ENCODE measurements at regions not wholly inside any gene's neighbourhood (a gene's known extent, or its start where the extent isn't known, plus 50 kb on each side); places are given as distances from the start of the nearest gene placed in this dataset.
"Not testable (repeated sequence)": the region's sequence is repeated elsewhere in the genome, so short reads cannot be mapped to it uniquely, and the experiment has no call there.

- DNase-seq: no peak
These were observed 610.2 kb upstream of the SYT4 start for GRCh38 chr18:43887491-43887890.

- peak; percentile 27 for DNase-seq
These were observed 611.3 kb upstream of the SYT4 start for GRCh38 chr18:43888598-43888997.

- DNase-seq: peak; percentile 95
These were observed 615.8 kb upstream of the SYT4 start for GRCh38 chr18:43893001-43893637.

DNA sequence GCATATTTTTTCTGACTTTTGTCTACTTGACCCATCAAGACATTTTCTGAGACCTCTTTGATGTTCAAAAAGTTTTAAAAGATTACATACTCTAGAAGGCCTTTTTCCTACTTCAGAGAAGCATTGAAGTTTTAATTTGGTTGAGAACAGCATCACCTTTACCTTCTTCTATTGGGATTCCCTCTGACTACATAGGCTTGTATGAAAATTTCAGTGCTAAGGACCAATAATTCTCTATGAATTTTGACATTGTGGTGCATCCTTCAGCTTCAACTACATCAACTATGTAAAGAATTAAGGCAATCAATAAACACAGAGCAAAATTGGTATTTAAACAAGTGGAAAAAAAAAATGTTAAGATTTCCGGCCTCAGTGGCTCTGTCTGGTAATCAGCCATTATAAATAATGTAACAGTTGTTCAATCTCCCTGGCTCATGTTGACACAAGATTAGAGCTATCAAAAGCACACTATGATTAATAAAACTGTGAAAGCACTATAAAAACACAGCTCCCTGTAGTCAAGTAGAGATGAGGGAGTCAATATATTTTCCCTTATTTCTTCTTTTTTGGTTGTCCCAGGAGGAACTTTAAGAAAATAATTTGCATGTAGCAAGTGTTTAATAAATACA, 627.0 kb upstream of the SYT4 start:
- no peak for DNase-seq

GRCh38 chr18:43914018-43914417, 636.7 kb upstream of the SYT4 start:
- no peak for DNase-seq

- no peak for DNase-seq
These were observed 639.7 kb upstream of the SYT4 start for GRCh38 chr18:43916984-43917383.

DNA sequence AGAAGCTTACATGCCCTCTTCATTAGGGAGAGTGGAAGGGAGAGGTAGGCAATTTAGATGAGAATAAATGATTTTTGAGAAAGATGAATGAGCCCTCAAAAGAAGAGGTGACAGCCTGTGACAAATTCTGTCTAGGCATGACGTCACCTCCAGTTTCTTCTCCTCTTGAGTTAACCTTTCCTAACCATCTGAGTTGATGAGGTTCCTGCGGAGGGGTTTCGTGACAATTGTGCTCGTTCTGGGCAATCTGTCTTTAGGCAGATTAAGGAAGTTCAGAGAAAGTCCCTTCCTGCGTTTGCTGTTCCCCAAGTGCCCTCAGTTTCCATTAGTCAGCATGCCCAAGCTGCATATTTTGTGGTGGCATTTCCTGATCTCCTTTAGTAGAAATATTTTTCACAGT, 640.2 kb upstream of the SYT4 start:
- no peak for DNase-seq

- no peak for DNase-seq
These were observed 642.3 kb upstream of the SYT4 start for GRCh38 chr18:43919551-43919950.

GRCh38 chr18:43931439-43931838, 654.1 kb upstream of the SYT4 start:
- DNase-seq: peak; percentile 17

- no peak for DNase-seq
These were observed 654.9 kb upstream of the SYT4 start for GRCh38 chr18:43932140-43932539.

DNA sequence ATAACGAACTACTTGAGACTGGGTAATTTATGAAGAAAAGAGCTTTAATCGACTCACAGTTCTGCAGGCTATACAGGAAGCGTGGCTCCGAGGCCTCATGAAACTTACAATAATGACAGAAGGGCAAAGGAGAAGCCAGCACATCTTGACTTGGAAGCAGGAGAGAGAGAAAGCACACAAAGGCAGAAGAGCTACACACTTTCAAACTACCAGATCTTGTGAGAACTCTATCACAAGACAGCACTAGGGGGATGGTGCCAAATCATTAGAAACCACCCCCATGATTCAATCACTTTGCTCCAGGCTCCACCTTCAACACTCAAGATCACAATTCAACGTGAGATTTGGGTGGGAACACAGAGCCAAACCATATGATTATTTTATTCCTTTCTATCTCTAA, 655.9 kb upstream of the SYT4 start:
- DNase-seq: no peak

- DNase-seq: no peak
These were observed 657.0 kb upstream of the SYT4 start for GRCh38 chr18:43934322-43934721.

DNA sequence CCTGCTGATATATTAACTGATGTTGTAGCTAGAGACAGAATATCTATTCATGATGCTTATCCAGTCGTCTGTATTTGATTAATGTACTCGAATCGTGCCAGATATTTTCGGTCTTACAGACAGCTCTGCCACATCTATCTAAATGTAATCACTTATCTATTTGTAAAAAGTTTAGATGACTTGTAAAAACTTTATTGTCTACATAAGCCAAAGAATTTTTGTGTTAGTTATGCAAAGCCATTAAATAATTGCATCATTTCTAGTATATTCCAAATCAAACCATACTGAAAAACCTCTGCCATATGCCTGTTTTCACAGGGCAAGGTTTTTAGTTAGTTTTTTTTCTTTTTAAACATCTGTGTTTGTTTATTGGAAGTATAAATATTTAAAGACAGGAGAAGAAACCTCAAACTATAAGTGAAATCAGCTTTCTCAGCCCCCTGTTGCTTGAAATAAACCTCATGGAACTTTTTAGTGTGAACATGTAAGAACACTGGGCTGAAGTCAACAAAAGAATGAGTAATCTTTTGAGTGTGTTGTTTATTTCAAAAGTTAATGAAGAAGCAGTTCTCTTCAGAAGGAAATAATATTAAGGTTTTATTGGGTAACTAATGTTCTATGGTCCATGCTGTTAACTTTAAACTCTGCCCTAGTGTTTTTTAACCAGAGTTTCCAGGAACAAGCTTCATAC, 657.6 kb upstream of the SYT4 start:
- DNase-seq: peak; percentile 70

DNA sequence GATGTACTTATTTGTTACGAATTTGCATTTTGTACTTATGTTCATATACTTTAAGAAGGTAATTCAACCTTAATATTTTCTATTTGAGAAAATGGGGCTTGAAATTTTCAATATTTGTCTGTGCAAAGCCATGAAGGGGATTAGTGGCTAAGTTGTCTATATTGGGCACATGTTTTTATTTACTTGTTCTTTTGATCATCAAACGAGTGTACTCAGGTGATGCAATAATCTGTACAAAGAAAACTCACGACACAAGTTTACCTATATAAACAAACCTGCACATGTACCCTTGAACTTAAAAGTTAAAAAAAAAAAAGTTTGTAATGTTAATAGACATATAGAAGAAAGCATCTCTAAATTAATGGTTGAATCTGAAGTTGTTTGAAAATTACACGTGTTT, 658.9 kb upstream of the SYT4 start:
- no peak for DNase-seq

DNA sequence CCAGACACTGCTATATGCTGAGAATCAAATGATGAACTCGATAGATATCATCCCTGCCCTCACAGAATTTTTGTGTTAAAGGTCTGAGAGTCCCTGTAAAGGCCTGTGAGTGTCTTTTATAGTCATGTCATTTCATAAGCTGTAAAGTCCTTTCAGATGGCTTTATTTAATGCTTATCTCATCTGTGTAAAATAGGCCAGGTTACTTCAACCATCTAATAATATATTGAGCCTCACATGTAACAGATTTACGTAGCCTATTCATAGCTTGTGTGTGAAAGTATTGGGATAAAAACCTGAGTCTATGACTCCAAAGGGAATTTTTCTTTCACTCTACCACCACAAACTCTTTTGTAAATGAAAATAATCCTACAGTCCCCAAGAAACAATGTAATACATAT, 672.0 kb upstream of the SYT4 start:
- DNase-seq: no peak

DNA sequence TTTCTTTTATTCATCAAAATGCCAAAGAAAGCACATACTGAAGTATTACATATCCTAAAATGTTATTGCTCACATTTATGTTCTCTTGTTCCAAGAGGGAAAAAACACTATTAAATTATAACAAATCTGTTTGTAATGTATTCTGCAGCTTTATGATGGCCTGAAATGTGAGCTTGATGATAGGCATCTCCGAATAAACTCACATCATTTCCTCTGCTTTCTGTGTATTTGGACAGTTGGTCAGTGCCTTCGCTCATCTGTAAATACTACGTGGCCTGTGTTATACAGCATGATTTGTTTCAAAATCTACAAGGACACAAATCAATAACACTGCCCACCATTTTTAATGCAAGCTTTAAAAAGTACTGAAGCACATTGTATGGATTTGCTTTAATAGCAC, 672.8 kb upstream of the SYT4 start:
- DNase-seq: no peak

DNA sequence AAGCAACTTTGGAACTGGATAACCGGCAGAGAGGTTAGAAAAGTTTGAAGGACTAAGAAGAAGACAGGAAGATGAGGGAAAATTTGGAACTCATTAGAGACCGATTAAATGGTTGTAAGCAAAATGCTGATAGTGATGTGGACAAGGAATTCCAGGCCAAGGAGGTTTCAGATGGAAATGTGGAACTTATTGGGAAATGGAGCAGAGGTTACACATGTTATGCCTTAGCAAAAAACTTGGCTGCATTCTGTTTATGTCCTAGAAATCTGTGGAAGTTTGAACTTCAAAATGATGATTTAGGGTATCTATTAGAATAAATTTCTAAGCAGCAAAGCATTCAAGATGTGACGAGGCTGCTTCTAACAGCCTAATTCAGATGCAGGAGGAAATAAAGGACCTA, 675.1 kb upstream of the SYT4 start:
- DNase-seq: no peak

DNA sequence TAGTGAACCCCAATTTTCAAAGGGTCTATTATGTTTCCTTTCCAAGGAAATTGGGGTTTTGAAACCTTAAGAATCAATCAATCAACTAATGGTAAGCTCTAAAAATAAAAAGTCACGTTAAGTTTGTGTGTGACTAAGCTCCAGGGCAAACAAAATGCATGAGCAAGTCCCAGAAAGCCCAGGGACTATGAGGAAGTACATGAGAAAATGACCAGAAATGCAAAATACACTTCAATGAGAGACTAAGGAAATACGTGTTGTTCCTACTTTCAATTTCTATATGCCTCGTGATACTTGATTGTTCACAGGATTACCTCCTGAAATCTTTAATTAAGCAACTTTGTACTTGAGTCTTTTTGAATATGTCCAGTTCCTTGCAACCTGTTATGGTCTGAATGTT, 684.4 kb upstream of the SYT4 start:
- DNase-seq: no peak

- DNase-seq: no peak
These were observed 687.4 kb upstream of the SYT4 start for GRCh38 chr18:43964666-43965065.

GRCh38 chr18:43965691-43966090, 688.4 kb upstream of the SYT4 start:
- peak; percentile 9 for DNase-seq

DNA sequence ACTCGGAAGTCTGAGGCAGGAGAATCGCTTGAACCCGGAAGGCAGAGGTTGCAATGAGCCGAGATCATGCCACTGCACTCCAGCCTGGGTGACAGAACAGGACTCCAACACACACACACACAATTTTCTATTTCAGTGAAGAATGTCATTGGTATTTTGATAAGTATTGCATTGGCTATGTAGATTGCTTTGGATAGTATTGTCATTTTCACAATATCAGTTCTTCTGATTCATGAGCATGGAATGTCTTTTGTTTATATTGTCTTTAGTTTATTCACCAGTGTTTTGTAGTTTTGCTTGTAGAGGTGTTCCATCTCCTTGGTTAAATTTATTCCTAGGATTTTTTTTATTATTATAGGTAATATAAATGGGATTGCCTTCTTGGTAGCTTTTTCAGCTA, 693.4 kb upstream of the SYT4 start:
- DNase-seq: peak; percentile 30

DNA sequence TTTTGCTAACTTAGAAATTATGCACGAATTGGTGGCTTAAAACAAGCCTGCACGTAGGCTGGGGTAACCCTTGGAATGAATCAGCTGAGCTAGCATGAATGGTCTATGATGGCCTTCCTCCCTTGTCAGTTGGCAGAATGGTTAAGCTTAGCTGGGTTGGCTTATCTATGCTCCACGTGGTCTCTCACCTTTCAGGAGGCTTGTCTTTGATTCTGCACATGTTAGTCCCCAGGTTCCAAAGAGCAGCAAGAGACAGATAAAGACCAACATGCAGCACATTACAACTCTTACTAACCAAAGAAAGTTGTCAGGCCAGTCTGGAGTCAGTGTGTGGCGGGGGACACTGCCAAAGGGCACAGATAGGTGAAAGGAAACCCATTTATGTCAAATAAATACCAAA, 700.9 kb upstream of the SYT4 start:
- DNase-seq: no peak

GRCh38 chr18:43982582-43982981, 698.1 kb upstream of the SETBP1 start:
- DNase-seq: no peak

DNA sequence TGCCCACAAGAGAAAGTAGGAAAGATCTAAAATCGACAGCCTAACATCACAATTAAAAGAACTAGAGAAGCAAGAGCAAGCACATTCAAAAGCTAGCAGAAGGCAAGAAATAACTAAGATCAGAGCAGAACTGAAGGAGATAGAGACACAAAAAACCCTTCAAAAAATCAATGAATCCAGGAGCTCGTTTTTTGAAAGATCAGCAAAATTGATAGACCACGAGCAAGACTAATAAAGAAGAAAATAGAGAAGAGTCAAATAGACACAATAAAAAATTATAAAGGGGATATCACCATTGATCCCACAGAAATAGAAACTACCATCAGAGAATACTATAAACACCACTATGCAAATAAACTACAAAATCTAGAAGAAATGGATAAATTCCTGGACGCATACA, 693.6 kb upstream of the SETBP1 start:
- DNase-seq: not testable (repeated sequence)
